Ureter (tissue), 1 donor: ENCODE measurements at regions not wholly inside any gene's neighbourhood (a gene's known extent, or its start where the extent isn't known, plus 50 kb on each side); places are given as distances from the start of the nearest gene placed in this dataset.

Experiments used
- DNase-seq: peaks from one replicate; pipeline ENCODE4 v3.0.0-alpha.2; 2020; ENCODE audit warnings: low spot score
- donor health status: DM: yes; HTN: yes; CAD: no.

GRCh38 chr12:45549337-45549902 is 180.1 kb upstream of the ARID2 start:
- no peak for DNase-seq

- DNase-seq, result no peak
Measured at GRCh38 chr12:45553204-45553603, 176.3 kb upstream of the ARID2 start.

- DNase-seq, result no peak
Measured at GRCh38 chr12:45557016-45557415, 172.5 kb upstream of the ARID2 start.

GRCh38 chr12:45558353-45558752 is 171.2 kb upstream of the ARID2 start:
- DNase-seq, result no peak

GRCh38 chr12:45559537-45559936 is 170.0 kb upstream of the ARID2 start:
- DNase-seq, result no peak

- DNase-seq, result no peak
Measured at GRCh38 chr12:45560689-45561088, 168.8 kb upstream of the ARID2 start.

GRCh38 chr12:45561488-45561887 is 168.0 kb upstream of the ARID2 start:
- no peak for DNase-seq

GRCh38 chr12:45565590-45565989 is 163.9 kb upstream of the ARID2 start:
- no peak for DNase-seq

GRCh38 chr12:45566257-45566656 is 163.2 kb upstream of the ARID2 start:
- DNase-seq, result no peak

GRCh38 chr12:45568808-45569207 is 160.7 kb upstream of the ARID2 start:
- DNase-seq, result no peak

GRCh38 chr12:45570501-45570900 is 159.0 kb upstream of the ARID2 start:
- no peak for DNase-seq

- DNase-seq, result no peak
Measured at GRCh38 chr12:45572114-45572513, 157.4 kb upstream of the ARID2 start.

- no peak for DNase-seq
Measured at GRCh38 chr12:45575417-45575816, 154.1 kb upstream of the ARID2 start.

GRCh38 chr12:45575823-45576475 is 153.6 kb upstream of the ARID2 start:
- DNase-seq, result no peak

- DNase-seq, result no peak
Measured at GRCh38 chr12:45577844-45578399, 151.6 kb upstream of the ARID2 start.

- DNase-seq, result no peak
Measured at GRCh38 chr12:45580356-45580969, 149.0 kb upstream of the ARID2 start.

GRCh38 chr12:45581112-45581511 is 148.4 kb upstream of the ARID2 start:
- no peak for DNase-seq

- DNase-seq, result no peak
Measured at GRCh38 chr12:45582536-45582935, 147.0 kb upstream of the ARID2 start.

- no peak for DNase-seq
Measured at GRCh38 chr12:45582986-45583659, 146.4 kb upstream of the ARID2 start.

GRCh38 chr12:45584336-45584735 is 145.2 kb upstream of the ARID2 start:
- DNase-seq, result no peak

- DNase-seq, result no peak
Measured at GRCh38 chr12:45585522-45586230, 143.8 kb upstream of the ARID2 start.

GRCh38 chr12:45586486-45586885 is 143.0 kb upstream of the ARID2 start:
- no peak for DNase-seq
